Panc1 (cell line): ENCODE measurements at regions not wholly inside any gene's neighbourhood (a gene's known extent, or its start where the extent isn't known, plus 50 kb on each side); places are given as distances from the start of the nearest gene placed in this dataset.

Experiments used
- CTCF ChIP-seq: fragments of 450-650 bp; IDR thresholded peaks from 2 replicates; pipeline ENCODE4 v1.5.1; 2017; ENCODE audit warnings: mild to moderate bottlenecking
- POLR2AphosphoS5 ChIP-seq: IDR thresholded peaks from 2 replicates; pipeline ENCODE4 v1.6.1; 2012; ENCODE audit warnings: mild to moderate bottlenecking, low read depth, low read length, moderate library complexity
- REST ChIP-seq, 2 experiments: IDR thresholded peaks; 2 replicates each; pipeline ENCODE4 v1.6.1; 2011 to 2012; ENCODE audit warnings: low read depth in 2 of 2, control low read depth in 1 of 2, low read length in 1 of 2, mild to moderate bottlenecking in 1 of 2, moderate library complexity in 1 of 2; ENCODE audit not compliant: insufficient read depth in 1 of 2
- SIN3A ChIP-seq: IDR thresholded peaks from 2 replicates; pipeline ENCODE4 v1.6.1; 2012; ENCODE audit warnings: low read depth, mild to moderate bottlenecking, low read length, moderate library complexity, borderline replicate concordance; ENCODE audit not compliant: insufficient read depth
- TCF7L2 ChIP-seq: IDR thresholded peaks from 2 replicates; pipeline ENCODE4 v1.6.1; 2011; ENCODE audit warnings: mild to moderate bottlenecking, low read depth, low read length, inconsistent platforms

- TF ChIP-seq POLR2AphosphoS5, result no peak
- no peak for TF ChIP-seq CTCF
- no peak for TF ChIP-seq REST (IDR thresholded peaks at IDR 0.05; ENCODE audit: insufficient read depth in 1 of 2, low read depth in 2 of 2, low read length in 1 of 2)
- TF ChIP-seq TCF7L2, result no peak
- no peak for TF ChIP-seq SIN3A
These were observed 116.4 kb downstream of the GADD45G start for GRCh38 chr9:89721176-89721700.
